Tibial artery (tissue), 4 donors: ENCODE measurements at regions not wholly inside any gene's neighbourhood (a gene's known extent, or its start where the extent isn't known, plus 50 kb on each side); places are given as distances from the start of the nearest gene placed in this dataset.

Source experiments
- DNase-seq, 2 donors: peaks; one replicate each; pipeline ENCODE4 v3.0.0-alpha.2; 2019
- H3K27ac ChIP-seq, 2 donors: fragments of 200-600 bp; sonication (generic) in 1 of 2; 1 replicate in 1 of 2; 2 replicates in 1 of 2; pipeline ENCODE4 v1.5.1; 2018 to 2019; ENCODE audit warnings: mild to moderate bottlenecking in 1 of 2
- H3K27me3 ChIP-seq, 2 donors: fragments of 200-600 bp; sonication (generic) in 1 of 2; one replicate each; pipeline versions ENCODE4 v1.5.1 to v1.6.0; 2016 to 2019
- H3K36me3 ChIP-seq, 3 donors: fragments of 200-600 bp; sonication (generic) in 2 of 3; one replicate each; pipeline ENCODE4 v1.5.1; 2016 to 2019; ENCODE audit warnings: mild to moderate bottlenecking in 2 of 3
- H3K4me1 ChIP-seq, 4 donors: fragments of 200-600 bp; sonication (generic) in 2 of 4; 1 replicate in 3 of 4; 2 replicates in 1 of 4; pipeline ENCODE4 v1.5.1; 2016 to 2019
- H3K4me3 ChIP-seq, 2 donors: fragments of 200-600 bp; sonication (generic) in 1 of 2; 1 replicate in 1 of 2; 2 replicates in 1 of 2; pipeline ENCODE4 v1.5.1; 2018 to 2019; ENCODE audit warnings: mild to moderate bottlenecking in 2 of 2
- H3K9me3 ChIP-seq, 3 donors: fragments of 200-600 bp; sonication (generic) in 1 of 3; one replicate each; pipeline ENCODE4 v1.5.1; 2016 to 2019
- intact Hi-C: fragments of 100-400 bp; cut with DNase I; formaldehyde crosslinking; loops from one replicate; pipeline ENCODE4 v1.15.0; 2023; ENCODE audit warnings: low total_unique reads
- TF ChIP-seq, protein P1 (sequence below), 2 experiments: fragments of 200-600 bp in 1 of 2; fragments of 450-650 bp in 1 of 2; IDR thresholded peaks; one replicate each; pipeline ENCODE4 v1.5.1; 2017 to 2019; ENCODE audit warnings: antibody characterized with exemption in 2 of 2, mild to moderate bottlenecking in 1 of 2, moderate library complexity in 1 of 2

DNA sequence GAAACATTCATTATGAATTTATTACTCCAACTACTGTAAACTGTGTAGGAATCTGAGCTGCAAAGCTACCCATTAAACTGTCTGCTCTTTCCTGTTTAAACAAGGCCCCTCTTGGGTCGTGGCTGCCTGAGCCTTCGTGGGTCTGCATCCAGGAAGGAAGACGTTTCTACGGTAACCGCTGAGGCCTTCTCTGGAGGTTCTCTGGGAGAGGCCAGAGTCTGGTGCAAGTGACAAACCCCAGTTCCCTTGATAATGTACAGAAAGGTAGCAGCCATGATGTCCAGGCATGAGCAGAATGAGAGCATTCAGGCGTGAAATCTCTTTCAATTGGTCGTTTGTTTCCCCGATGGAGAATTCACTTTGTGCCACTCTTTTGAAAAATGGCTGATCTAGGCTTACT, 350.2 kb downstream of the PLPP3 start:
- Histone ChIP-seq H3K4me3 (no peak overlapping the region), H3K27ac (no peak overlapping the region), H3K9me3 (no peaks in the 10 kb centered on the region), H3K27me3 (no peaks in the 10 kb centered on the region), H3K36me3 (no peaks in the 10 kb centered on the region), H3K4me1 (no peaks in the 10 kb centered on the region)
- TF ChIP-seq, protein P1, sequence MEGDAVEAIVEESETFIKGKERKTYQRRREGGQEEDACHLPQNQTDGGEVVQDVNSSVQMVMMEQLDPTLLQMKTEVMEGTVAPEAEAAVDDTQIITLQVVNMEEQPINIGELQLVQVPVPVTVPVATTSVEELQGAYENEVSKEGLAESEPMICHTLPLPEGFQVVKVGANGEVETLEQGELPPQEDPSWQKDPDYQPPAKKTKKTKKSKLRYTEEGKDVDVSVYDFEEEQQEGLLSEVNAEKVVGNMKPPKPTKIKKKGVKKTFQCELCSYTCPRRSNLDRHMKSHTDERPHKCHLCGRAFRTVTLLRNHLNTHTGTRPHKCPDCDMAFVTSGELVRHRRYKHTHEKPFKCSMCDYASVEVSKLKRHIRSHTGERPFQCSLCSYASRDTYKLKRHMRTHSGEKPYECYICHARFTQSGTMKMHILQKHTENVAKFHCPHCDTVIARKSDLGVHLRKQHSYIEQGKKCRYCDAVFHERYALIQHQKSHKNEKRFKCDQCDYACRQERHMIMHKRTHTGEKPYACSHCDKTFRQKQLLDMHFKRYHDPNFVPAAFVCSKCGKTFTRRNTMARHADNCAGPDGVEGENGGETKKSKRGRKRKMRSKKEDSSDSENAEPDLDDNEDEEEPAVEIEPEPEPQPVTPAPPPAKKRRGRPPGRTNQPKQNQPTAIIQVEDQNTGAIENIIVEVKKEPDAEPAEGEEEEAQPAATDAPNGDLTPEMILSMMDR (IDR thresholded peaks at IDR 0.05), result no peak
- DNase-seq, result no peak
- intact Hi-C loops, result no loop called here

DNA sequence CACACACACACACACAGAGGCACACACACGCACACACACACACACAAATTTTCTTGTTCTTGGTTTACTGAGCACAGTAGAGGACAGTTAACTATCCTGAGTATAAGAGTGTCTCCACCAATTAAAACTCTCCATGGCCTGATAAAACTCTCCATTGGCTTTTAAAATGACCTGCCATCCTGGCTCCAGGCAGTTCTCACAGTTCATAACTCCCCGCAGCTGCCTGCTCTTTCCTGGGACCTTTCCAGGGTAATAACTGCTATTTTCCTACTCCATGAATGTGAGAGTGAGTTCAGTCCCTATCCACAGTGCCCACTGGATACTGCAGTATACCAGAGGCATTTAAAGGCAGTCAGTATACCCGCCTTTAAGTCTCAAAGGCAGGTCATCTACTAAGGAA, 351.5 kb downstream of the PLPP3 start:
- no peaks in the 10 kb centered on the region for H3K36me3 ChIP-seq
- no peaks in the 10 kb centered on the region for H3K4me1 ChIP-seq
- no peak for DNase-seq
- no peaks in the 10 kb centered on the region for H3K27me3 ChIP-seq
- intact Hi-C loops, result no loop called here
- TF ChIP-seq, protein P1 (IDR thresholded peaks at IDR 0.05), result no peak
- H3K9me3 ChIP-seq, result no peaks in the 10 kb centered on the region
- no peak overlapping the region for H3K4me3 ChIP-seq
- no peak overlapping the region for H3K27ac ChIP-seq

DNA sequence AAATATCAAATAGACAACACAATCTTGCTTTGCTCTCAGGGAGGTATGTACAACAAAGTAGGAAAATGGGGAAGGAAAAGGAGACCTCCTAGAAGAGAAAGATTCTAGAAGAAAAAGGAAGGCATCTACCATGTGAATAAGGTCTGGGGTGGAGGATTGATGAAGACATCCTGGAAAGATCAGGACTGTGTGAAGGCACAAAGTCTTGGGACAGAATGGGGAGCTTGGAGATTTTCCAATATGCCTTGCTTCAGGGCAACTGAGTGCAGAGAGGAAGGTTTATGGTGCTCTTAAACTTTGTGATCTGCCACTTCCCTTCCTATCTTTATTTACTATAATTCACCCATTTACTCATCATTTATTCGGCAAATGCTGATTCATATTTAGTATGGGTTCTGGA, 352.0 kb downstream of the PLPP3 start:
- TF ChIP-seq, protein P1 (IDR thresholded peaks at IDR 0.05), result no peak
- intact Hi-C loops, result no loop called here
- H3K27ac ChIP-seq, result no peak overlapping the region
- no peak for DNase-seq
- no peaks in the 10 kb centered on the region for H3K4me1 ChIP-seq
- no peaks in the 10 kb centered on the region for H3K27me3 ChIP-seq
- no peak overlapping the region for H3K4me3 ChIP-seq
- no peaks in the 10 kb centered on the region for H3K9me3 ChIP-seq
- no peaks in the 10 kb centered on the region for H3K36me3 ChIP-seq

DNA sequence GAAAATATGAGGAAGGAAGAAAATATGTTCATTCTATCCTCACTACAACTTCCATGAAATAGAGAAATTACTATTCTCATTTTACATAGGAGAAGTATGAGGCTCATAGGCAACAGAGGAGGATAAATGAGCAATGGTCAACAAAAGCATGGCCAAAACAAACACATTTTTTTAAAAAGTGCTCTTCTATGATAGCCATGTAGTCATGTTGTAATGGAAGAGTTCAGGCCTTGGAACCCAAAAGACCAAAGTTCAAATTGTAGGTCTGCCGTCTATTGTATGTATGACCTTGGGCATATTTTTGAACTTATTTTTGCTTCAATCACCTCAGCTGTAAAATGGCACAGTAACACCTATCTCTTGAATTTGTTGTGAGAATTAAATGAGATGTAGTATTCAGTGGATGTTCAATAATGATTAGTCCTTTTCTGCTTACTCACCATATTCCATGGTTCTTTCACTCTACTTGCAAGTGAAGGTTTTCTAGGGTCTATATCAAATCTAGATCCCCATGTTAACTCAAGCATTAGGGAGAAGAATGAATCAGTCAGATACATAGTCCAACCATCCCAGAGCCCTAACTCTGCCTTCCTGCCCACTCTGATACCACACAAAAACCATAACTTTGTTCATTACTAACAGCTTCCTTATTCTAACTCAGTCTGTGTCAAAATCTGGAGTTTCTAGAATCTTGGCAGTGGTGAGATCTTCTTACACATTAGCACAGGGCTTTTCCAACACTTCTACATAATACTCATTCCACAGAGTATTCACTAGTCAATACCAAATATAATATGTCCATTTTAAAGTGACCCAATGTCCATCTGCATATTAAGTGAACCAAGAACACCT, 353.2 kb downstream of the PLPP3 start:
- H3K27me3 ChIP-seq, result no peaks in the 10 kb centered on the region
- no peak overlapping the region for H3K27ac ChIP-seq
- DNase-seq, result no peak
- H3K9me3 ChIP-seq, result no peaks in the 10 kb centered on the region
- no peaks in the 10 kb centered on the region for H3K4me1 ChIP-seq
- no peak overlapping the region for H3K4me3 ChIP-seq
- intact Hi-C loops, result no loop called here
- H3K36me3 ChIP-seq, result no peaks in the 10 kb centered on the region
- TF ChIP-seq, protein P1 (IDR thresholded peaks at IDR 0.05), result no peak

DNA sequence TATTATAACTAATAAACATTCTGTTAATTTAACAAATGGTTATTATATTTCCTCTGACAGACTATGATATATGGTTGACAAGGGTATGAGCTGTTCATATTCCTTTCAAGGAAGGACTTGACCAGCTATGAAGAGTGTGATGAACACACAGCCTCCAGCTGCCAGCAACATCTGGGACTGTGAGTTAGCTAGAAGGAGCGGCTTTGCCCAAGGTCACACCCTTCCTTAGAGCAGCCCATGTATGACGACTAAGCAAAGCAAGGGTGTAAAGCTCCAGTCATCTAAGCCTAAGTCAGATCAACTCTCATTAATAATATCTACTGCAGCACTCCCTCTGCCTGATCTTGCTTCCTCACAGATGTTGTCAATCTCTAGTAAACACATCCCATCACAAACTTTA, 355.4 kb downstream of the PLPP3 start:
- H3K27ac ChIP-seq, result no peak overlapping the region
- DNase-seq, result no peak
- H3K4me1 ChIP-seq, result no peaks in the 10 kb centered on the region
- TF ChIP-seq, protein P1 (IDR thresholded peaks at IDR 0.05), result no peak
- H3K4me3 ChIP-seq, result no peak overlapping the region
- no peaks in the 10 kb centered on the region for H3K36me3 ChIP-seq
- intact Hi-C loops, result no loop called here
- H3K9me3 ChIP-seq, result no peaks in the 10 kb centered on the region
- H3K27me3 ChIP-seq, result no peaks in the 10 kb centered on the region
